SKM-1 treated with dmso at 0.1 percent for 144 hours (cell line): ENCODE measurements at regions not wholly inside any gene's neighbourhood (a gene's known extent, or its start where the extent isn't known, plus 50 kb on each side); places are given as distances from the start of the nearest gene placed in this dataset.

Experiments
- DNase-seq: peaks from one replicate; lab custom pipeline; 2025; ENCODE audit not compliant: unreplicated experiment; lab: John Stamatoyannopoulos, UW

DNA sequence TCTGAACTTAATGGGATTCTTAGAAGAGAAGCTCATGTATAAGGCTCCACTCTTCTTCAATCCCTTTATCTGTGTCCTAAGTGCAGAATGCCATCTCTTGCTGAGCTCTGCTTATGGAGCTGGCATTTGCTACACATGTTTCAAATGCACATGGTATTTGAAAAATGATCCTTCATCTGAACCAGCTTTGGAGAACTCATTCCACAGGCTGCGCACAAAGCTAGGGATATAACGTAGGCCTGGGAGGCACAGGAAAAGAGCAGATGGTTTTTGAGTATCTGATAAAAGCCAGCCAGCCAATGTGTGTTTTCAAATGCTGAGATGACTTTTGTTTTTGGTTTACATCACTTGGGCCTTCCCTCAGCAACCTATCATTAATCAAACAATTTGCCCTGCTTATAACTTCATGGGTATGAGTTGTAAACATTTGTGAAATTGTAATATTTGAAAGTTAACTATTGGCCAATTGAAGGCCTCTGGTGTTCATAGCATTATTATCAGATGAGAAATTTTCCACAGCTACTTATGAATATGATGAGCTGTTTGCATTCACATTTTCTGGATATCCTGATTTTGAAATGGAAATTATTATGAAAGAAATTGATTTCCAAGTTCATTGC, 729.0 kb downstream of the FGF9 start:
- no peak for DNase-seq

DNA sequence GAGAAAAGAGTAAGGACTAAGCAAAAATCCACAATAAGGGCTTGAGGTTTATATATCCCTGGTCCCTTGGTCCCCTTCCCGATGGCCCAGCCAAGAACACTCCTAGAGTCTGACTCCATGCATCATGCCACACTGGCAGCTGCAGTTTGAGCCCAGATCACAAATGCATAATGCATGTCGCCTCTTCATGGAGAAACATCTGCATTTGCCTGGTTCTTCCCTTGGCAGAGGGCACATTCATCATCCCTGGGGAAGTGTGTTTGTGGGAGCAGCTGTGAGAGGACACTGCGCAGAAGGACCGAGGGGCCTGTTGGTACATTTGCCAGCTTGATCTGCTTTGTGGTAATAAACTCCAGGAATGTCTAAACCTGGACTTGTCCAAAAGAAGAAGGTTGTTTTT, 731.8 kb downstream of the FGF9 start:
- DNase-seq: no peak

DNA sequence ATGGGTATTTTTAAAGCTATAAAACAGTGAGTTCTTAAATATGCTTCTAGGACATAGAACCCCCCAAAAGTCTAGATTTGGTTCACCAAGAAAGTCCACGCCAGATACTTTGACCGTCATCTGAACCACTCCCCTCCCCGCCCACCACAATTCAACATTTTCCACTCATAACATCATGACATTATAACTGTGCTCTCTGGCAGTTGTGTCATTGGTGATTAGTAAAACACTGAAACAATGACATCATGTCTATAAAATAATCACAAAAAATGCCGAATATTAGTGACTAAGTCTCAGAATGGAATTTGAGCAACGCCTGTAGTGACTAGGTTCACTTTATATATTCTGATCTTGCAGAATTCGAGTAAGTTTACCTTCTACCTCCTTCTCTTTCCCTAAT, 732.3 kb downstream of the FGF9 start:
- DNase-seq: no peak

DNA sequence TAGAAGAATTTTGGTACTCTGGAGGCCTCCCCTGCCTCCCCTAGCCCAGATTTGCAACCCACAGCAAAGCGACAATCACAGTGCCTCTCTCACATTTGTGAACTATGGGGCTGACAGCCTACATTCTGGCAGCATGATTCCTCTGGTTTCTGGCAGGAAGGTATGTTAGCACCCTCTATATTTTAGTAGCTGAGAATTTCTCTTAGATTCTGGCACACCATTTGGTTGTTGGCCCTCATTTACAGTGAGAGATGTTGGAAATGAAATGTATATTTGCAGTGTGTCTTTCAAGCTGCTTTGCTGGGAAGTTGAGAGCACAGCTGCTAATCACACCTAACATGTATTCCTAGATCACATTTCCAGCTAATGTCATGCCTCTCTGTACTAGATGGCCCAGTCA, 735.0 kb downstream of the FGF9 start:
- no peak for DNase-seq

DNA sequence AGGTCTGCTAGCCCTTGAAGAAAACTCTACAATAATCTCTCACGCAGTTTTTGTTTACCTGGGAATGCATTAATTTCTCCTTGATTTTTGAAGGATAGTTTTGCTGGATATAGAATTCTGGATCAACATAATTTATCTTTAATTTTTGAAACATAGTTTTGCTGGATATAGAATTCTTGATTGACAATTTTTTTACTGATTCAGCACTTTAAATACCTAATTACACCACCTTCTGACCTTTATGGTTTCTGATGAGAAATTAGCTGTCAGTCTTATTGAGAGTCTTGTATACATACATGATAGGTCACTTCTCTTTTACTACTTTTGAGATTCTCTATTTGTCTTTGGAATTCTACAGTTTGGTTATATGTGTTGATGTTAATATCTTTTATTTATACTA, 741.6 kb downstream of the FGF9 start:
- no peak for DNase-seq

DNA sequence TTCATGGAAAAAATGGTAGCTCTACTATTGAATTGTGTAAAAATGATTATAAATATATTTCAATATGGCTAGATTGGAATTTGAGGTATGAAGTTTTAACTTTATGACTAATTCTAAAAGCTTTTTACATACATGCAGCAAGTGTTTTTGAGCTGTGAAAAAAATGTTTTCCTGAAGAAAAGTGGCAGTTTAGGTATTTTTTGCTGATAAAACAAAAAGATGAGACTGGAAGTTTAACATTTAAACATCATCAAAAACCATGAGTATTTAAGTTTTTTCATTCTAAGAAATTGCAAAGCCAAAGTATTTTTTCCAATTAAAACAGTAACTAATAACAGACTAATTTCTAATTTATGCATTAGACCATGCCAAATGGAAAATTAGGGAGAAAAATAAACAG, 751.1 kb downstream of the FGF9 start:
- DNase-seq: no peak

DNA sequence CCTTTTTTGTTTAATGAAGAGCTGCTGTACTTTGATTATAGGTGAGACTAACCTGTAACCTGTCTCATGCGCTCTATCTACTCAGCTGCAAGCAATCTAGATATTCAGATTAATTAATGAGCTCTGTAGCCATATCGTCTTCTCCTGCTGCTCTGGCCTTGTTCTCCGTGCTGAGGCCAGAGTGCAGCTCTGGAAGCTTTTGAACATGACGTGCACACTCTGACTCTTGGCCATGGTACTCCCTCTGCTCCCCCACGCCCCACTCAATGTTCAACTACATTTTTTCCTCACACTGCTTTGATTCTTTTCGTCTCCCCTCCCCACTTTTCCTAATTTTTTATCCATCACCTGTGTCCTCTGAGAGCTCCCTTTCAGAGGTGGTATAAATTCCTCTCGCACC, 751.8 kb downstream of the FGF9 start:
- no peak for DNase-seq

DNA sequence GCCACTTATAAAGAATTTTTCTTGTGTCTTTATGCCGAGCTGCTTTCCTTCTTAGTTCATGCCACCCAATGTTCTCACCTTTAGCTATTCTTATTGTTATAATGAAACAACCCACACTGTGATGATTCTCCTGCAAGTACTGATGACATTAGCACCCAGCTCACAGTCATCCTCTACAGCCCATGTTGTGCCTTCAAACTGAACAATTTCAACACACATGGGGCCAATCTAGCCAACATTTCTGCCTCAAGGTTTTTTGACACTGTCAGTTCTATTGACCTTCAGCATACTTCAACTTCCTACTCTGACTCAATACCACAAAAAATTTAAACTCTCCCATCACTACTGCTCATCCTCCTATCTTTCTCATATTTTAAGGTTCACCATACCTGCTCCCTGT, 752.4 kb downstream of the FGF9 start:
- DNase-seq: no peak

DNA sequence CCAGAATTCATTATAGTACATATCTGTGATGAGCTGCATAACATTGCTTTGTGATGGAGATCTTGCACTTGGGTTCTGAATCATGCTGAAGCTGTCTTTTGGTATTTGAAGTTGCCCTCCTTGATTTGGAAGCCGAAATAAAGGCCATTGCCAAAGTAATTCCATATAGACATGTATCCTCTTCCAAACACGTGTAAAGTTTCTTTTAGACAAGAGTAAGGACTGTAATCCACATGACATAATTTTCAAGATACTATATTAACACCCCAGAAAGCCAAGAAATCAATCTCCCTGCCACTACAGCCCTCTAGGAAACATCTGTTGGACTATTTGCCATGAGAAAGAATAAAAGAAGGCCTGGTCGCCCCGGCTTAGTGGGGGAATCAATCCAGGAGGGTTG, 754.2 kb downstream of the FGF9 start:
- no peak for DNase-seq

DNA sequence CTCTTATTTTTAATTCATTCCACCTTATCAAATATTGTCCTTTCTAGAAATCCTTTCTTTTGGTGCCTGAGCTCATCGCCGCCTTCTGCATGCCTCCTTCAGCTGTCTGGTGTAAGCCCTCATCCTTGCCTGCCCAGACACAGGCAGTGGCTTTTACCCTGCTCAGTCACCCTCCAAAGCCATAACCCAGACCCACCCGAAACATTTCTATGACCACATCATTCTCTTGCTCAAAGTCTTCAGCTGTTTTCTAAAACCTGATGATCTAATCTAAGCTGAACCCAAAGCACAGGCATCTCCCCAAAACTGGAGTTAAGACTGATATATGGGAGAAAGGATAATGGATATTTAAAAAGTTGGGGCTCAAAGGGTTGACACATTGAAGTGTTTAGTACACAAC, 753.7 kb upstream of the SGCG start:
- no peak for DNase-seq

DNA sequence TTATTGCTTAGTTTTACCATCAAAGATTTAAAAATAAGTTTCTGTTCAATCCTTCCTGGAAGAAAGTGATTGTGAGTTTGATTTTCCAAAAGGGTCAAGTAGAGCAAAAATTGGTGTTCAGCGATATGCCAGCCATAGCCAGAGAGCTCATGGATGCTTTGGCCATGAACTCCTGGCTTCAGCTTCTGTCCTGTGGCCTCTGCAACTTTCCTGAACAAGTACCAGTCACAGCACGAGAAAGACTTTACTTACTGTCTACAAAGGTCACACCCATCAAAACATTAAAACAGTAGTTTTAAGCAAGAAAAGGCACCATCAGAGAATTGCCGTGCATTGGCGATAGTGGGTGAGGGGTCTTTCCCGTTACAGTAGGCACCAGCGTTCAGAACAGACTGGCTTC, 753.0 kb upstream of the SGCG start:
- DNase-seq: no peak

DNA sequence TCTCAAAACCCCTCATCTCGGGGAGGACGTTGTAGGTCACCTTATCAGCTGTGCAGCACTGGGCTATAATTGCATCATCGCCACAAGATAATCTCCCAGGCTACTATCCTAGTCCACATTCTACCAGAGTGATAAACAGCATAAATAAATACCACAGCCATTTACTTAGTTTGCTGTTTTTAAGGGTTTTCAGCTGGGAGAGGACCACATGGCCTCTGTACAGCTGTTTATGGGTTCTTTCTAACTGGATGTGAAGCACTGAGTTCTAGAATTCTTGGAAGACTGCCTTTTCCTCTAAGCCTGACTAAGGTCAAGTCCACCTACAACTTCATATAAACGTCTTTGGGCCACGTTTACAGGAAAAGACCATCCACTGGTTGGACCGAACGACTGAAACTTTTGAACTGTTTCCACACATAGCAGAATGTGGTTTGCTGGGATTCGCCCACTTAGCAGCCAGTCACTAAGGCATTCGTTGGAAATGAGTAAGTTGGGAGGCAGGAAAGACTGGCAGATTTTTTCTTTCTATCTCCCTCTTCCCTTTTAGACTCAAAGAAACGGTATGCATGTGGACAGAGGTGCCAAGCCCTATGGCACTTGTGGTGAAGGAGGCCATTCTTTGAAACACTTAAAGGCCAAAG, 752.5 kb upstream of the SGCG start:
- no peak for DNase-seq

DNA sequence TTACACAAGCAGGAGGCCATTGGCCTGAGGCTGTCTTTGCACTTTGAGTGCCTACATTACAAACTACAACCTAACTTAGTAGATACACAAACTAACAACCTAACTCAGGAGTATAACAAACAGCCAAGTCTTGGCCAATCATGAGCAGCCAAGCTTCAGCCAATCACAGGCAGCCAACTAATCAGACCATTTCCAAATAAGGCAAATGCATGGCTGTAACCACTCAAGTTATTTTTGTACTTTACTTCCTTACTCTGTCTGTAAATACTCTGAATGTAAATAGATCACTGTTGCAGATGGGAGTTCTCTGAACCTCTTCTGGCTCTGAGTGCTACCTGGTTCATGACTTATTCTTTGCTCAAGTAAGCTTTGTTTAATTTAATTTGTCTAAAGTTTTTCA, 748.1 kb upstream of the SGCG start:
- no peak for DNase-seq

DNA sequence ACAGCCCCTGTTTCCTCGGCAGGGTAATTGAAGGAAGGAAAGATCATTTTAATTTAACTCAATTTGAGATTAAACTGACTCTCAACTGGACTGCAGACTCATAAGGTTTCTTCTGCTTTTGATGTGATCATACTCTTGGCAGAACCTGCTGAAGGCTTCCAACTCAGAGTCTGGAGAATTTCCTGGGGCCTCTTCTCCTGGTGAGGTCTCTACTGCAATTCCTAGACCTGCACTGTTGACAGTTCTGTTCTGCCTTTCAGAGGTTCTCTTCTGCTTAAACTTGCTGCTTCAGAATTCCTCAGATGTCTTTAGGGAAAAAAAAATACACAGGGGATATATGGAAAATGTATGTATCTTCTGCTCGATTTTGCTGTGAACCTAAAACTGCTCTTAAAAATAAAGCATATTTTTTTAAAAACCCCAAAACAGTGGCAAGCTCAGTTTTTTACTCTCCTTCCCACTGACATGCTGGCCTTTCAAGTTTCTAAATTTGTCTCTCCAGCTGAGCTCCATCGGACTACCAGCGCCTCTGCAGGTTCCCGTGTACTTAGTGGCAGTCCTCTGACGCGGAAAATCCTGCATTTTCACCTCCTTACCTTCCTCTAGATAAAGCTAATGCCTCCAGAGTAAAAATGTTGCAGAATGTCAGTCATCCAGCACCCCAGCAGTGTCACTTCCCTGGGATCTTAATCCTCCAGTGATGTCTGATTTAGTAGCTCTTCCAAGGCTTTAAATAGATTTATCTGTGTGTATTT, 733.5 kb upstream of the SGCG start:
- DNase-seq: no peak

DNA sequence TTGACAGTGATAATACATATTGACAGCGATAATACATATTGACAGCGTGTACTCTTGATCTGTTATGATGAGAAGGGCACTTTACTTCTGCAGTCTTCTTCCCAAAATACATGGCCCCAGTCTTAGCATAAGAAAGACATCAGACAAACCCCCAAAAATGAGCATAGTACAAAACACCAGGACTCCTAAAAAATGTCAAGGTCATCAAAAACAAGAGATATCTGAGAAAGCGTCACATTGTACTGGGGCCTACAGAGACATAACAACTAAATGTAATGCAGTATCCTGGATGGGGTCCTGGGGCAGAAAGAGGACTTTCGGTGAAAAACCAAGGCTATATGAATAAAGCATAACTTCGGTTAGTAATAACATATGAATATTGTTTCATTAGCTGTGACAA, 731.5 kb upstream of the SGCG start:
- no peak for DNase-seq

DNA sequence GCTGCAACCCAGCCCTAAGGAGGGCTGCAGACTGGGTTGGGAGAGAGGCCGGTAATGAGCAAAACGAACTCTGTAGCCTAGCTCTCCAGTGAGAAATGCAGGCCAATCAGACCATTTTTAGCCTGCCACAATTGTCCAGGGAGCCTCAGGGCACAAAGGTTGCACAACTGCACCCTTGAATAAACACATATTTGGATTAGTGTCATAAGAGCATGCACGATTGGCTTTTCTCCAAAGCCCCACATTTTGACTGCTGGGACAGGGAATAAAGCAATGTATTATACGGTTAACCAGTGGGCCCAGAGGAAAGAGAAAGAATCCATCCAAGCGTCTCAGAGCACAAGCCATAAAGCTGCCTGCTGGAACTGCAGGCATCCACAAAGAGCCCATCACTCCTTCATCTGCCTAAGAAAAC, 729.4 kb upstream of the SGCG start:
- DNase-seq: no peak

DNA sequence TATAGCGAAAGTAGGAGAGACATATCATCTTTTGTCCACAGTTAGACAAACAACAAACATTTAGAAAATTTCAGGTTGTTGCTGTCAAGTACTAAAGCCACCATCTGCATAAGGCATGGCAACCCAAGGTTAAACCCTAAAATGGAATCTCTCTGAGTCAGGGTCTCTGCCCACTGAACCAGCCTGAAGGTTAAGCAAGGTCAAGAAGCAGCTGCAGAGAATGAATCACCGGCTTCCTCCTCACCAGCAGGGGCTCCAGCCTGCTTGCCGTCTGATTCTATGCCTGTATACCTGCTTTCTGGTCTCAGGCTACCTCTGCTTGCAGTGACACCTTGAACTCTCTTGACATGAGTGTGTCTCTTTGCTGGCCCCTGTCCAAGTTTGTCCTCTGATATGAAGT, 726.2 kb upstream of the SGCG start:
- DNase-seq: no peak

DNA sequence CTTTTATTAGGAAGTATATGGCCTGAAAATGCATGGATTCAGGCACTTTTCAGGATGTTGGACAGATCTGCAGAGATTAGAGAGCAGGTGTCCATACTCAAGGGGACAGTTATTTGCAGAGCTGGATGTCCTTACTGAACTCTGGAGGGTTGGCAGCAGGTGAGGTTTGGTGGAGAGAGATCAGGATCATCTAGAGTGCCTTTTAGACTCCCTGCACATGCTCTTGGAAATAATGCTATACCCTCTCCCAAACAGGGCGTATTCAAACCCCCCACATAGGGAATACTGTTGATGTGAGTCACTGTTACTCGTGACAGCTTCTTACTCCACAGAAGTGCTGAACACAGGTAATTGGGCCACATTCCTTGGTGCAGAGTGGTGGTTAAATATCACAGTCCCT, 725.7 kb upstream of the SGCG start:
- DNase-seq: no peak

DNA sequence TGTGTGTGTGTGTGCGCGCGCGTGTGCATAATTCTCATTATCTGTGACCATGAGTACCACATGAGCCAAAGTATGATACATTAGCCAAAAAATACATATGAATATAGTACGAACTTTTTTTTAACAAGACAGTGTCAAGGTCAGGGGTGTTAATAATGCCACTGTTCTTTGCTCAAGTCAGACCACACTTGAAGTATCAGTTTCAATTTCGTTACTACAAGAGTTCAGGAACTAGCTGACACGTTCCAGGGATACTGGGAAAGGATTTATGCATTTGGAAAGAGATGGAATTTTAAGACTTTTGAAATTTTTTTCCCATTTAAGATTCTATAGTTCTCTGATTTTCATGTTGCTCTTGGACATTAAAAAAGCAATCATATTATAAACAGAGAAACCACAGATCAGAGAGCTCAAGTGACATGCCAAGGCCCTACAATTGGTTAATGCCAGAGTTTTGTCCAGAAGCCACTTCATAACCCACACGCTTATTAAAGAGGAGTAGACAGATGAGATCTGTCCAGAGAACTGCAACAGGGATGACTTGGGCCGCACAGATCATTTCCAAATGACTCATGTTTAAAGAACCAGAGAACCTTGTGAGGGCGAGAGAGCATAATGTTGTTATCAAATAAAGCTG, 718.8 kb upstream of the SGCG start:
- no peak for DNase-seq

DNA sequence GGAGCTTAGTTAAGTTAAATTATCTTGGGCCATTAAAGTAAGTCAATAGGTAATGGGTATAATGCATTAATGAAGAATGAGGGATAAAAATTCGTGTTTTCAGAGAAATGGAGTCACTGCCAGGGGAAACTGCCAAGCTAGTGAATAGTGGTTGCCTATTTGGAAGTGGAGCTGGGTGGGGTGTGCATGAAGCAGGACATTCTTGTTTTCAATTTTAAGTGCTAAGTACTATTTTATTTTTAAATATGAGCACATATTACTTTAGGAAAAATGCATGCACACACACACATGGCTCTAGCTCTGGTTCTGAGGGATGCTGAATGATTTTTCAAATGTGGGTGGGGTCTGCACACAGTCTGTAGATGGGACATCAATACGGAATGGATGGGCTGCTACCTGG, 717.7 kb upstream of the SGCG start:
- no peak for DNase-seq

DNA sequence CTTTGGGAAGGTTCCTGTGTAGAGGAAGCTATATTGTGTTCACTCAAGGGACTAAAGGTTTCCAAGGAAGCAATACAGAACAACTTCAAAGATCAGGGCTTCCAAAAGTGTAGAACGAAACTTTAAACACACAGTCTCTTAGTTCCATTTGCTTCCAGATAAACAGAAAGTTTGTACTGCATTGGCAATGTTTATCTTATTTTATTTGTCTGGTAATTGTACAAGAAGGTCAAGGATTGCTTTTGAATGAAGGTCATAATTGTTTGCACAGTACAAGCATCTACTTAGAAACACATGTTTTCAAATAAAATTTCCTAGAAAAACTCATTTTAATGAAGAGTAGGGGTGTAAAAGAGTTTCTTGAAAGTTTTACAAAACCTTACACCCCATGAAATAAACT, 712.7 kb upstream of the SGCG start:
- DNase-seq: no peak

DNA sequence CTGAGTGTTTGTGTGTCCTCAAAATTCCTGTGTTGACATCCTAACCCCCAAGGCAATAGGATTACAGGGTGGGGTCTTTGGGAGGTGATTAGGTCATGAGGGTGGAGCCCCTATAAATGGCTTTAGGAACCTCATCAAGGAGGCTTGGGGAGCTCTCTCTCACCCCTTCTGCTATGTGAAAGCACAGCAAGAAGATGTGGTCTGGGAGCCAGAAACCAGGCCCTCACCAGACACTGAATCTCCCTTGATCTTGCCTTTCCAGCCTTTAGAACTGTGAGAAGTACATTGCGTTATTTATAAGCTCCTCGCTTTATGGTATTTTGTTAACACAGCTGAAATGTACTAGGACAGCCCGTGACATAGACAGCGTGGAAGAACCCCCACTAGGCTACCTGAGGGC, 712.0 kb upstream of the SGCG start:
- no peak for DNase-seq
